ENCODE measurements at regions not wholly inside any gene's neighbourhood (a gene's known extent, or its start where the extent isn't known, plus 50 kb on each side); places are given as distances from the start of the nearest gene placed in this dataset.

GRCh38 chr13:63909726-63910375 is 2494.2 kb upstream of the PCDH20 start:
- Histone ChIP-seq H2BK15ac (ENCODE audit: low read depth, low read length) (no peak overlapping the region), H4K8ac (replicated peaks; ENCODE audit: insufficient read length, low read depth, low read length) (no peak overlapping the region), H3K4ac (ENCODE audit: low read depth, low read length) (no peak overlapping the region), H3K9me3 (ENCODE audit: control insufficient read depth, low read depth, low read length) (no peaks in the 10 kb centered on the region), H3K56ac (ENCODE audit: insufficient read length, low read depth, low read length) (no peak overlapping the region), H3K23ac (ENCODE audit: insufficient read length, low read depth, low read length) (no peak overlapping the region), H2BK12ac (ENCODE audit: insufficient read length, low read depth, low read length) (no peak overlapping the region), H3K23me2 (ENCODE audit: insufficient read length, low read depth, low read length, poor library complexity, severe bottlenecking) (no peaks in the 10 kb centered on the region), H3K14ac (ENCODE audit: insufficient read depth, low read length) (no peak overlapping the region), H4K20me1 (ENCODE audit: control insufficient read depth, insufficient read depth, insufficient read length) (no peaks in the 10 kb centered on the region), H3K79me2 (ENCODE audit: insufficient read depth, low read length) (no peaks in the 10 kb centered on the region), H2AFZ (ENCODE audit: low read length) (no peak overlapping the region), H2BK20ac (ENCODE audit: low read depth, low read length, poor library complexity, severe bottlenecking) (no peak overlapping the region), H3T11ph (ENCODE audit: low read length) (no peak overlapping the region), H2AK5ac (ENCODE audit: insufficient read length, low read length) (no peak overlapping the region), H3K79me1 (ENCODE audit: insufficient read depth, low read depth, low read length, poor library complexity, severe bottlenecking) (no peaks in the 10 kb centered on the region), H4K91ac (ENCODE audit: insufficient read length, low read depth, low read length) (no peak overlapping the region), H3K4me1 (ENCODE audit: insufficient read depth, low read length) (no peaks in the 10 kb centered on the region), H3K18ac (ENCODE audit: insufficient read length, low read depth, low read length) (no peak overlapping the region), H3K27me3 (ENCODE audit: insufficient read depth, low read length) (no peaks in the 10 kb centered on the region), H2BK5ac (ENCODE audit: insufficient read length, low read length) (no peak overlapping the region), H3K27ac (ENCODE audit: insufficient read length, low read depth, low read length) (no peak overlapping the region), H3K9ac (ENCODE audit: extremely low read depth, insufficient read length, low read length) (no peak overlapping the region), H3K4me2 (ENCODE audit: insufficient read depth, insufficient read length, low read length) (no peak overlapping the region), H4K5ac (ENCODE audit: insufficient read length, low read depth, low read length) (no peak overlapping the region), H2BK120ac (ENCODE audit: low read depth, low read length, poor library complexity, severe bottlenecking) (no peak overlapping the region)
- Mint-ChIP-seq H3K4me3 (no peak overlapping the region), H3K9me3 (no peaks in the 10 kb centered on the region), H3K4me1 (no peaks in the 10 kb centered on the region), H3K27ac (no peak overlapping the region), H3K36me3 (ENCODE audit: insufficient read depth in 1 of 3, low read depth in 3 of 3) (no peaks in the 10 kb centered on the region), H3K27me3 (ENCODE audit: low read depth) (no peaks in the 10 kb centered on the region)
- TF ChIP-seq CTCF (conservative IDR thresholded peaks at IDR 0.05): no peak
- no peak for DNase-seq
- WGBS (ENCODE audit: extremely low coverage, insufficient read length, low lambda C conversion rate): no CpG with 5 or more reads among the region's 6 CpGs
